HK-2 (cell line): ENCODE measurements at regions not wholly inside any gene's neighbourhood (a gene's known extent, or its start where the extent isn't known, plus 50 kb on each side); places are given as distances from the start of the nearest gene placed in this dataset.

Experiments used
- DNase-seq: peaks from one replicate; pipeline ENCODE4 v3.0.0-alpha.2; 2018; ENCODE audit not compliant: unreplicated experiment

DNA sequence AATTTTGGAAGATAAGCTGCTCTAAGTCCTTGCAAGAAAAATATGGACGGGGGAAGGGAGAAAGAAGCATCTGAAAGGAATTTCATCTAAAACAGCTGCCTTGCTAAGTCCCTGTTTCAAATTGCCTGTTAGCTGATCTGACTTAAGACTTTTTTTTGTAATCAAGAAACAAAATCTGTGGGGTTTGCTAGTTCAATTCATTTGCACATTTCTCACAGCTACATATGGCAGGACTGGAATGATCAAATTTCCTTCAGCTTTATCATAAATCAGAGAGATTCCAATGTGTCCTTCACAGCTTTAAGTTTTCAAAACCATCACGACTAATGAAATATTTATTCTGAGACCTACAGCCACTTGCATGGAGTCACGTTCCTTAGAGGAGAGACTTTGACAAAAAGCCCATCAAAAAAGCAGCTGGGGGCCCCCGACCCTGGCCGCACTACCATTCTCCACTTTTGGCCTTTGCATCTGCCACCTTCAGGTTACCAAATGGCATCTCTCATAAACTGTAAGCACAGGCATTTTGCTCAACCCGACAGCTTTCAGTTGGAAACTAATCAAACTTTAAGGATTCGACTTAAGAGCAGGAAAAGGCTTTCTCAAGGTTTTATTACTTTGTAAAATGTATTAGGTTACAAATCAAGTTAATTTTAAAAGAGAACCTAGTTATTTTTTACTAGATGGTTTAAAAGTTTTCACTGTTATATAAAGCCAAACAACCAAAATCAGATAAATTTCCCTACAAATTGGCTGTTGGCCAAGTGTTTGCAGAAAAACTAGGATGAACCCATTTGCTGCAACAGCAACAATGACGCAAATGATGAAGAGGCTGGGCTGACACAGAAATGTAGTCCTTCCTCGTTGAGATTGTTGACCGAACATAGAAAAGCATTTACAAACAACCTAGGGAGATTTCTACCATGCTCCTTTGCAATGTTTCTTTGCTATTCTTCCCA is 100.4 kb upstream of the RND3 start:
- no peak for DNase-seq

DNA sequence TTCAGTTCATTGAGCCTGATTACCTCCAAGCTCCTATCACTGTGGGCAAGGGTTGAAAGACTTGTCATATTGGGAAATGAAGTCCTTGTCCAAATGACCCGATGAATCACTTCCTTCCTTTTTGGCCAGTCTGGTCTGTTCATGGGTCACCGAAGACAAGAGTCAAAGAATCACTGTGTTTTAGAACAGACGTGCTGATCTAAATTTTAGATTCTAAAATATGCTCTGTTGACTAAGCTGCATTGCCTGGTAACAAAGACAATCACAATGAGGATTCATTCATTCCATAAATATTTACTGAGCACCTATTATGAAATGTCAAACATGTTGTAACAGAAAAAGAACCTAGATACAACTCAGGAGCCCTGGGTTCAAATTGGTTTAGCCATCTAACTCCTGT is 99.4 kb upstream of the RND3 start:
- no peak for DNase-seq

DNA sequence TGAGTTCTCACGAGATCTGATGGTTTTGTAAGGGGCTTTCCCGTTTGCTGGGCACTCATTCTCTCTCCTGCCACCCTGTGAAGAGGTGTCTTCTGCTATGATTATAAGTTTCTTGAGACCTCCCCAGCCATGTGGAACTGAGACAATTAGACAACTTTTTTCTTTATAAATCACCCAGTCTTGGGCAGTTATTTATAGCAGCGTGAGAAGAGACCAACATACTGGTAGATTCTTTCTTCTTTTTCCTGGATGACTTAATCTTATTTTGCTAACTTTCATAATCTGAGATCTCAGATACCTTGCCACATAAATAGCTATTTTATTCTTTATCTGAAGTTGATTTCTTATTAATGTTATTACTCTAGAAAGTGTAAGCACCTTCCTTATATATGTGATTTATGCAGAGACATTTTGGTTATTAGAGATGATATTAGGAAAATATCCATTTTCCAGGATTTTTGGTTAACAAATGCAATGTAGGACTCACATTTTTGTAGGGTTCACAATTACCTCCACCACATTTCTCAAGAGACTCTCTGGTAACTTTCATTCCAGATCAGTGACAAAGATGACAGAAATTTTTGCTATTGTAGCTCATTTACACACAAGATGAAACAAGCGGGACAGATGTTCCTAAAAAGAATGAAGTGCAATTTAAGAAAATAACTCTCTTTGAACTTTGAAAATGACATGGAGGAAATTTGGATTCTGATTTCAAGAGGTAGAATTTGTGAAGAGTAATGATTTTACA is 97.9 kb upstream of the RND3 start:
- no peak for DNase-seq

DNA sequence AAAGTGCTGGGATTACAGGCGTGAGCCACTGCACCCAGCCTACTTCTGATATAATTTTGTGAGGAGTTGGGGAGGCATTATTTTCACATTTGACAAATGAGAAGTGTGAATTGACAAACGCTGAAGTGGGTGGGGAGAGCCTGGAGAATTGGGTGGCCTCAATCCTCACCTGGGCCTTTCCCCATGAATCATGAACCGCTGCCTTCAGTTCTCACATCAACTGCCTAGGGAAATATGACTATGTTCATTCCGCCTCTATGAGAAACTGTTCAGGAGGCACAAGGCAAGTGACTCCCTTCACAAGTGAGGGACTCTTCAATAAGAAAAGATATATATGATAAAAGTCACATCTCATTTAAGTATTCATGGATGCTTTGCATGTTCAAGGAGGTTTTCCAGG is 96.6 kb upstream of the RND3 start:
- DNase-seq, result no peak

DNA sequence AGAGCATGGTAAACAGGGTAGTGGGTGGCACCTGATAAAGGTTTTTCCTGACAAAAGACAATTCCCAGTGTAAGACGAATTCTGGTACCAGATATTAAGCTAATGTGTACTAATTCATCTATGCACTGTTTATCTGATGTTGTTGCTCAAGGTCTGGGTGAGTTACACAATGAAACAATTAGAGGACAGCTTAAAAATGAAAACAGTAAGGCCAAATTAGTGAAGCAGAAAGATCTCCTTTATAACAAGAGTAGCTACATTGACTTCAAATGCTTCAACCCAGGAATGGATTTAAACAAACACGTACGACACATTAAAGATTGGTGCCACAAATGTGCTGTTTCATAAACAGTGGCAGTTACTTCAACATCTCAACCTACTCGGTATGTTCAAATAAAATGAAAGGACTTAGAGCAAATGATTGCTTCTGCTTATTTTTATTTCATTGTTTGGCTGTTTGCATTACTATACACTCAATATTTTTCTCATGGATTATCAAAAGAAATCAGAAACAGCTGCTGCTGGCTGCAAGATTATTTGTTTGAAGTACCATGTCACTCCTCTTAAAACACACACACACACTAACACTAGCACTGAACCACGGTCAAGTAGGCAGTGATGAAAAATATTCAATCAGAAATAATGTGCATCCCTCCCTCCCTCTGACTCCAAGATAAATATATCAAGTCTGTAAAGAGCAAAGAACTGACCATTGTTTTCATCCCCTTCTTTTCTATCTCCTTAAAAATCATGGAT is 94.4 kb upstream of the RND3 start:
- DNase-seq, result no peak

DNA sequence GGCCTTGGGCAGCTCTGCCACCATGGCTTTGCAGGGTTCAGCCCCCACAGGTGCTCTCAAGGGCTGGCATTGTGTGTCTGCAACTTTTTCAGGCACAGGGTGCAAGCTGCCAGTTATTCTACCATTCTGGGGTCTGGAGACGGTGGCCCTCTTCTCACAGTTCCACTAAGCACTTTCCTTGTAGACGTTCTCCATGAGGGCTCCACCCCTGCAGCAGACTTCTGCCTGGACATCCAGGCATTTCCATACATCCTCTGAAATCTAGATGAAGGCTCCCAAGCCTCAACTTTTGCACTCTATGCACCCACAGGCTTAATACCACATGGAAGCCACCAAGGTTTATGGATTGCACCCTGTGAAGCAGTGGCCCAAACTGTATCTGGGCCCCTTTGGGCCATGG is 91.0 kb upstream of the RND3 start:
- DNase-seq, result no peak

DNA sequence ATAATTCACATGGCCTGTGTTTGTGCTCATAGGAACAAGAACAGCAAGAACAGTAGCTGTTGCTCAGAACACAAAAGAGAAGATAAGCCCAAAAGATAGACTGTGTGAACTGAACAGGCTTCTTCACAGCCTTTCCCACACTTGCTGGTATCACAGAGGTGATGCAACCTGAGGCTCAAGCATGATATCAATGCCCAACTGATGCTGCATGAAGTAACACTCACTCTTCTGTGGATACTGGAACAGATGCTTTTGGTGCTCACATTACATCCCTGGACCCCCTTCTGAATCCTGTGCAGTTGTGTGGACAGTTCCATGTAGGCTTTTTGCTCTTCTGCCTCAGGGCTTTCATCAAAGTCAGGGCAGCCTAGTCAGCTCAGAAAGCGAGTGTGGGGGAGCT is 88.4 kb upstream of the RND3 start:
- DNase-seq, result no peak

DNA sequence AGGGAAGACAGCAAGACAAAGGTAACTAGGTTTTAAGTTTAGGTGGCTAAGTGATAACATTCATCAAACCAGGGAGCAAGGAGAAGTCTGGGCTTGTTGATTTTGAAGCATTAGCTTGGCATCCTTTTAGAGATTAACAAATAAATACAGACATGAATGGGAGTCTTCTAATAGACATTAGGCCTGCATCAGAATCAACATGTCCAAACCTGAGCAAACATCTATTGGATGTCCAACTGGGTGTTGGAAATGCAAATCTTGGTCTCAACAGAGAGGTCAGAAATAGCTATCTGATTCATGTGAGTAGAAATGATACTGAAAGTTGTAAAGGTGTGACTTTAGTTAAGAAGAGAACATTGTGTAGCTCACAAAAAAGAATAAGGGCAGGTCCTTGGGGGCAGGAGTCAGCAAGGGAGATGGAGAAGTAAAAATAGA is 85.5 kb upstream of the RND3 start:
- DNase-seq, result no peak

DNA sequence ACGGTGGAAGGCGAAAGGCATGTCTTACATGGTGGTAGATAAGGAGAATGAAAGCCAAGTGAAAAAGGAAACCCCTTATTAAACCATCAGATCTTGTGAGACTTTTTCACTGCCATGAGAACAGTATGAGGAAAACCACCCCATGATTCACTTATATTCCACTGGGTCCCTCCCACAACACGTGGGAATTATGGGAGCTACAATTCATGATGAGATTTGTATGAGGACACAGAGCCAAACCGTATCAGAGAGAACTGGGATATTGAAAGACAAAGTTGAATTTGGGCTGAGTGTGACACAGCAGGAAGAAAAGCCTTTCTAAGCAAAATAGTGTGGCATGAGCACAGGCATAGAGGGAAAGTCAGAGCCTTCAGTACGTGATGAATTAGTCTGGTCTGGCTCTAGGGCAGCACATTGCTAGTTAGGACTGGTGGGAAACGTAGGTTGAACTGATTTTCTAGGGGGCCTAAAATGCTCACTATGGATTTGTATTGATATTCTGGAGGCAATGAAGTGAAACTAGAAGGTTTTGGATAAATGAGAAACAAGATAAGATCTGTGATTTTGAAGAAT is 84.8 kb upstream of the RND3 start:
- no peak for DNase-seq

DNA sequence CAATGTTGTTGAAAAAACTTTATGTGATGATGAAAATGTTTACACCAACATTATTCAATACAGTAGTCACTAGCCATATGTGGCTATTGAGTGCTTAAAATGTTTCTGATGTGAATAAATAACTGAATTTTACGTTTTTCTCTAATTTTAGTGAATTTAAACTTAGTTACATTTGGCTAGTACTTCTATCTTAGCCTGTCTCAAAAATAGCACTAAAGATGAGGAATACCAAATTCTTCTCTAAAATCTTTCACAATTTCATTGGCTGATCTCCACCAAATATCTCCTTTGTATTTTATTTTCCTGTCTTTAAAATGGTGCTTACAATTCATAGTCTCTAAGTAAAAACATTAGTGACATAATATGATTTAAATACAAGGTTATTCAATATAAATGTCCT is 83.7 kb upstream of the RND3 start:
- no peak for DNase-seq

DNA sequence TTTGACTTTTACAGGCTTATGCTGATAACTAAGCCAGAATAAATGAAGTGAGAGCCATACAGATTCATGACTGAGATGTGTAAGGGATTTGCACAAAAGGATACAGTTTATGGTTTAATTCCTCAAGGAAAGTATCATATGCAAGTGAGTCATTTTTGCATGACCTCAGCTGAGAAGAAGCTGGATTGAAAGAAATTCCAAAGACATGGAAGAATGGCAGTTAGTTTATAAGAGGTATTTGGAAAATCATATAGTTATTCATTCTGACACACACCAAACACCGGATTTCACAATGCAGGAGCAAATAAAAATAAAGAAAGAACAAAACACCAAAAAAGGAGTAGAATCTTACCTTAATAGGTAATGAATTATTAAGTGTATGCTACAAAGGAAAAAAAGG is 83.2 kb upstream of the RND3 start:
- DNase-seq, result no peak

DNA sequence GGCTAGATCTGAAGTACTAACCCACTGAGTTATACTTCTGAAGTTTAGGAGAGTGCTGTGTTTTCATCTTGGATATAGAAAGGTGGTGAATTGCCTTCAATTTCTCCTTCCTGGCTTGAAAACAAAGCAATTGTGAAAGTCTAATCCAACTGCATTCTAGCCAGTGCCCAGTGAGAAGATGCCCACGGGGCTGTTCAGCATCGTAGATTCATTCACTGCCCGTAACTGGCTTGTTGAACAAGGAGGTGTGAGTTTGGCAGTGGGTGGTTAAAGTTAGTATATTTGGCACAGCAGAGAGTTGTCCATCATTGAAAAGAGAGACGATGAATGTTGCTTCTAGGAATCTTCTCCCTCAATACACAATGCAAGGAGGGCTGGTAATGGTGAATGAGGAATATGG is 82.3 kb upstream of the RND3 start:
- DNase-seq, result no peak

DNA sequence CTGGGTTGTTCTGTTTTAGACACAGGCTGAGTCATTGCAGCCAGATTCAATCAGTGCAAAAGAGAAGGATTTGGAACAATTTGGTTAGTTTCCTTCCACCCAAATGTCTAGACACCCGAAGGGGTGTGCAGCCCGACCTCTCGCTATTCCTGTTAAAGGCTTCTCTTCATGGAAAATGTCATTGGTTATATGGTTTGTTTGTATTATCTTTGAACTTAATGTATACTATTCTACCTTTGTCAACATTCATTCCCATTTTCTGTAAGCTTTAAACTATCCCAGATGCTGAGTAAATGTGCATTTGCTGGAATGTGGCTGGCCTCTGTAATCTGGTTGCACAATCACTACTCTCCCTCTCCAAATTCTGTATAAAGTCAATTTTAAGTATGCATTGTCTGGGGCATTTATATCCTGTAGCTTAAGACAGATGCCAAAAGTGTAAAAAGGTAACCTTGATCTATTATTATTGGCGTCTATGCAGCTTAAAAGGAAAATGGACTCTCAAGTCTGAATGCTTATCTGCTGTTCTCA is 80.4 kb upstream of the RND3 start:
- DNase-seq, result no peak

DNA sequence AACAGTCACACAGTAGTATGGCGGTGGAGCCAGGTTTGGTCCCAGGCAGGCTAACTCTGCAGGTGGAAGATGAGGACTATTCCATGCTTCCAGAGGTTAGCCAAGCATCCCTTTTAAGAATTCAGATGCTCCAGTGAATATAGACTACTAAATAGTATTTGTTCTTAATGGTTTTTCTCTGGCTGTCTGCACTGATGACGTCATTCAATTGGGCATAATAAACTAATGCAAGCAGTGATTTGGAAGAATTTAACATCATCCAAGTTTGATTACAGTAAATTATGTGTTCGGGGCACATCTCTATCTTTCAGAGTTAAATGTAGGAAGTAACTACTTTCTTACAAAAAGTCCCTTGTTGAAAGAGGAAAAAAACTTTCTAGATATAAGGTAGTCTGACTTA is 78.8 kb upstream of the RND3 start:
- no peak for DNase-seq

DNA sequence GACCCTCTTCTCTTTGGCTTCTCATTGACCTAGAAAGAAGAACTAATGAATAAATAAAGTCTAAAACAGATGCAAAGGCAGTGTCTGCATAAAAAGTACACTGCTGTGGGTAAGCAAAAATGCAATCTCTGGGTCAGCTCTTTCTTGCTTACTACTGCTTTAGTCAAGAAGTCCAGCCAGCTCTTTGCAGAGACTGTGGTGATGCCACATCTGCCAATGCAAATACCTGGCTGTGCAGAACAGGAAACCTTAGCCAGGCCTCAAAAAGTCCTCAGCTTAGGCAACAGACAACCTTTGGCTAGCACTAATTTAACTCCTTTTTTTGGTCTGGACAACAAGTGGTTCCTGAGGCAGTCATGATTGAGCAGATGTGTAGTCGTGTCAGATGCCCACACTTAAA is 73.6 kb upstream of the RND3 start:
- DNase-seq, result no peak

DNA sequence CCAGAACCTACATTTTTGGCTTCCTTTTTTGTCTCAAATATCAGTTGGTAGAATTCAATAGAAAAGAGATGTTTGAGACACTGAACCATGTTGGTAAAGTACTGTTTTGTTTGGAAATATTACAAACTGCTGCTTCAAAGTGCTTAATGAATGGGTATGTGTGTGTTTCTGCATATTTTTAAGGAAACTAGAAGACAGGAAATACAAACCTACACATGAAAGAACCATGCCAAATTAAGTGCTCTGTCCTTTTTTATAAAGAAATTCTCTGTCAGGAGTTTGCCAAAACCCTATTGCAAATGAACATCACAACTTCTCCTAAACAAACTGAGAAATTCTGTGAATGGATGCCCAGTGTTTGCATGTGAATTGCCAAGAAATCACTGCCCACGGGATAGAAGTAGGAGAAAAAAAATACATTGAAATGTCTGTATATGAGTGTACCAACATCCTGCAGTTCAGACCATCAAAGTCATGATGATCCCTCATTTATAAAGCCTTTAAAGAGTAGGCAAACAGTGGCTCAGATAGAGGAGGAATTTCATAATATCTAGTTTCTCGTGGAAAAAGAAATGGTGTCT is 69.6 kb upstream of the RND3 start:
- no peak for DNase-seq

DNA sequence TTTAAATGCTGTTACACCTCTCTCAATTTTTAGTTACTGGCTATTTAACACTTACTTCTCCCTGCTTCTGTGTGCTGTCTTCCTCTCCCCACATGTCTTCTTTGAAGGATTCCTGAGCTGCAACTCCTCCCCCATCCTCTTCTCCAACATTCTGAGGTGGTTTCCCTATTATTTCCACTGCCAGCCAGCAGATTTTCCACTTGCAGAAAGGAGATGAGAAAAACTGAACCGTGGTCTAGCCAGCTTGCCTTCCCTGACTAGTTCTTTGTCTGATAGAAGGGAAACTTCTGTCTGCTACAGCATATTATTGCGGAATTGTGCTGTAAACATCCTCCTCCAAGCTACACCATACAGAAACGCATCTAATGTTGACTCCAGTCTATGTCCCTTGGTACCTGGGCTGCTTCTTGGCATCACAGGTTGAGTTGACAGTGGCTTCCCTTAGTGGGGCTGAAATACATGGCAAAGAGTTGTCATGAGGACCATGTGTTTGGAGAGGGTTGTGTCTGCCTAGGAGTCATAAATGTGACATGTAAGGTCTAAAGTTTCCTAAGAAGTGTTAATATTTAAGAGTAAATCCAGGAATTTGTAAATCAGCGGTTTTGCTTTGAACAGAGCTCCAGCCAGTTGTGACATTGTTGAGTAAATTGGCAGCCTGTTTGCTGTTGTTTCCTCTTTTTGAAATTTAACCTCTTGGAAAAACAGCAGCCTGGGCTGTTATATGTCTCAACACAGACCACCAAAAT is 68.3 kb upstream of the RND3 start:
- no peak for DNase-seq

DNA sequence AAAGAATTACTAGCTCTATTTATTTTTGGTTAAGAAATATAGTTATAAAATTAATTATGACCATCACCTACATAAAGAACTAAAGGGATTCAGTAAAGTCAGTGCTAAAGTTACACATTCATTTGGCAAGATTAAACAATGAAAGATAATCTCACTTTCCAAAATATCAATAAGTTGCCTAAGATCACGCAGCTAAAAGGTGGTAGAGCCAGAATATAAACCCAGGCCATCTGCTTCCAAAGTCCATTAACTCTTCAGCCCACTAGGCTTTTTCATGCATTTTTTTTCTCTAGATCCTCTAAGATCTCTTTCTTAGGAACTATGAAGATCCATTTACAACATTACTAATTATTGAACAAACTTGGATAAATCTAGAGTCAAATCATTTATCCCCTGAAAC is 66.6 kb upstream of the RND3 start:
- DNase-seq, result no peak

DNA sequence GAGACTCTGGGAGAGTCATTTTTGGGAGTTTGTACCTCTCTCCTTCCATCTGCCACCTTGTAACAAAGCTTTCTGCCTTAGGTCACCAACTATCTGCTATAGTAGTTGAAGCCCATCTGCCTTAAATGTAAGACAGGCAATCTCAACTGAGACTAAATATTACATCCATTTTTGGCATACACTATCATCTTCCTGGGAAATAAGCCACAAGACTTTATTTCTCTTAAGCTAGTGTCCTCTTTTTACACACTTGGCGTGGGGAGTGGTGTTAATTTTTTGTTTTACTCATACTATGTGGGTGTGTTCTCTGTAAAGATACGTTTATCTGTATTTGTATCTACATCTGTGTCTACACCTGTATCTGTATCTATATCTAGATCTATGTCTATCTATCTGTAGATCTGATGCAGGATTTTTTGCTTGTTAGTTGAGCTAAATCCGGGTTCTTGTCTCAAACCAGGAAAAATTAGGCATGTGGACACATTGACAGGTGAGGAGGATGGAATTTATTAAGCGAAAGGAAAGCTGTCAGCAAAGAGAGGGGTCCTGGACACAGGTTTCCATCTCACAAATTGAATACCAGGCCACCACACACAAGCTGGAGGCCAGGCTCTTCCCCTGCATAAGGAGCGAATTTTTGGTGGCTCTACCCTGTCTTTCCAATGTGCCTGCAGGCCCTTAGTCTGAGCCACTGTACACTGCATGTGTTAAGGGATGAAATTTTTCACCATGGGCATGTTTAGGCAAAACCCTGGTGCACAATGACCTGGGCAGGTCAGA is 64.8 kb upstream of the RND3 start:
- no peak for DNase-seq

DNA sequence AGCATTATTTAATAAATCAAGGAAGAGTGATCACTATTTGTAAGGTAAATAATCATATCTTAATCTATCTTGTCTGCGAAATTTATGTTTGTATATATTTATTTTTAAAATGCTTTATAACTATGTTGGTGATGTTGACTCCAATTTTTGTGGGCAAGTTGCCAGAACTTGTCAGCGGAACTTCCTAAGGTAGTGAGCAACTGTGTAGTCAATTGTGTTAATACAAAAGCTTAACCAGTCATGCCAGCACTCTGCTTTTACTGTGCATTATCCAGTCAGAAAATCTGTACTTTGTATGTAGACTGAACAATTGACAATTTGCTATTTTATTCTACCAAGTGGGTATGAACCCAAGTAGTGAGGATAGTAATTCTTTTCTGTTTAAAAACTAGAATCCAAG is 61.9 kb upstream of the RND3 start:
- DNase-seq, result no peak
